CD4-positive, alpha-beta T cell (primary cell): ENCODE measurements at regions not wholly inside any gene's neighbourhood (a gene's known extent, or its start where the extent isn't known, plus 50 kb on each side); places are given as distances from the start of the nearest gene placed in this dataset.

ENCODE experiments used
- ATAC-seq: fragments of 200-7000 bp; cut with Tn5 transposase; one replicate; pipeline ENCODE4 v1.10.0; 2022; ENCODE audit warnings: mild to moderate bottlenecking; ENCODE audit not compliant: poor library complexity
- CTCF ChIA-PET: fragments of 350-600 bp; sonication (Branson Sonifier 250); formaldehyde crosslinking; loops from one replicate; lab custom pipeline; 2021; ENCODE audit warnings: antibody characterized with exemption, inconsistent platforms; lab: Charles Lee
- POLR2A ChIA-PET: fragments of 350-600 bp; sonication (Branson Sonifier 250); formaldehyde crosslinking; loops from one replicate; lab custom pipeline; 2021; ENCODE audit warnings: antibody characterized with exemption, inconsistent platforms; lab: Charles Lee
- DNase-seq, 14 experiments: peaks; one replicate each; pipeline ENCODE4 v3.0.0-alpha.2; 2013 to 2020; ENCODE audit warnings: mixed read lengths in 2 of 14
- H3K27ac ChIP-seq, 2 donors: one replicate each; pipeline versions ENCODE4 v1.5.1 to v1.7.0; 2013; ENCODE audit warnings: low read length in 2 of 2, low read depth in 1 of 2, mild to moderate bottlenecking in 1 of 2
- H3K27me3 ChIP-seq, 2 experiments: 1 replicate in 1 of 2; 2 replicates in 1 of 2; pipeline versions ENCODE4 v1.6.1 to v1.7.0; 2013; ENCODE audit warnings: low read length in 2 of 2, control low read depth in 1 of 2, mild to moderate bottlenecking in 1 of 2, moderate library complexity in 1 of 2; ENCODE audit not compliant: insufficient read depth in 2 of 2, control insufficient read depth in 1 of 2
- H3K36me3 ChIP-seq: one replicate; pipeline ENCODE4 v1.6.1; 2013; ENCODE audit warnings: low read length, control low read depth; ENCODE audit not compliant: insufficient read depth
- H3K4me1 ChIP-seq: one replicate; pipeline ENCODE4 v1.6.1; 2013; ENCODE audit warnings: low read length, control low read depth; ENCODE audit not compliant: insufficient read depth
- H3K4me3 ChIP-seq: one replicate; pipeline ENCODE4 v1.5.1; 2013; ENCODE audit warnings: mild to moderate bottlenecking, low read length, moderate library complexity
- H3K9me3 ChIP-seq, 2 experiments: 1 replicate in 1 of 2; 2 replicates in 1 of 2; pipeline versions ENCODE4 v1.6.1 to v1.7.0; 2013; ENCODE audit warnings: low read length in 2 of 2, mild to moderate bottlenecking in 2 of 2, control low read depth in 1 of 2, moderate library complexity in 1 of 2; ENCODE audit not compliant: control insufficient read depth in 1 of 2, insufficient read depth in 1 of 2
- H3K27ac Mint-ChIP-seq: one replicate; pipeline ENCODE4 v1.8.0; 2020; ENCODE audit warnings: mixed read lengths
- H3K27me3 Mint-ChIP-seq: one replicate; pipeline ENCODE4 v1.8.0; 2021; ENCODE audit warnings: mixed read lengths
- H3K36me3 Mint-ChIP-seq: one replicate; pipeline ENCODE4 v1.8.0; 2021; ENCODE audit warnings: low read depth, mixed read lengths
- H3K4me1 Mint-ChIP-seq: one replicate; pipeline ENCODE4 v1.8.0; 2021; ENCODE audit warnings: low read depth, mixed read lengths
- H3K4me3 Mint-ChIP-seq: one replicate; pipeline ENCODE4 v1.8.0; 2020; ENCODE audit warnings: mild to moderate bottlenecking, mixed read lengths
- H3K9me3 Mint-ChIP-seq: one replicate; pipeline ENCODE4 v1.8.0; 2020; ENCODE audit warnings: mixed read lengths
- intact Hi-C, 2 experiments: fragments of 100-400 bp; cut with DNase I in 1 of 2; cut with micrococcal nuclease in 1 of 2; formaldehyde crosslinking; loops; one replicate each; pipeline versions ENCODE4 v1.15.1 to v1.9.0; 2023 to 2025; cut with DNase I, micrococcal nuclease
- TF ChIP-seq, protein P1 (sequence below): fragments of 200-600 bp; IDR thresholded peaks from one replicate; pipeline ENCODE4 v1.8.0; 2022; ENCODE audit warnings: antibody characterized with exemption, mild to moderate bottlenecking

GRCh38 chr21:25462517-25462971 is 144.7 kb downstream of the MRPL39 start:
- TF ChIP-seq, protein P1, sequence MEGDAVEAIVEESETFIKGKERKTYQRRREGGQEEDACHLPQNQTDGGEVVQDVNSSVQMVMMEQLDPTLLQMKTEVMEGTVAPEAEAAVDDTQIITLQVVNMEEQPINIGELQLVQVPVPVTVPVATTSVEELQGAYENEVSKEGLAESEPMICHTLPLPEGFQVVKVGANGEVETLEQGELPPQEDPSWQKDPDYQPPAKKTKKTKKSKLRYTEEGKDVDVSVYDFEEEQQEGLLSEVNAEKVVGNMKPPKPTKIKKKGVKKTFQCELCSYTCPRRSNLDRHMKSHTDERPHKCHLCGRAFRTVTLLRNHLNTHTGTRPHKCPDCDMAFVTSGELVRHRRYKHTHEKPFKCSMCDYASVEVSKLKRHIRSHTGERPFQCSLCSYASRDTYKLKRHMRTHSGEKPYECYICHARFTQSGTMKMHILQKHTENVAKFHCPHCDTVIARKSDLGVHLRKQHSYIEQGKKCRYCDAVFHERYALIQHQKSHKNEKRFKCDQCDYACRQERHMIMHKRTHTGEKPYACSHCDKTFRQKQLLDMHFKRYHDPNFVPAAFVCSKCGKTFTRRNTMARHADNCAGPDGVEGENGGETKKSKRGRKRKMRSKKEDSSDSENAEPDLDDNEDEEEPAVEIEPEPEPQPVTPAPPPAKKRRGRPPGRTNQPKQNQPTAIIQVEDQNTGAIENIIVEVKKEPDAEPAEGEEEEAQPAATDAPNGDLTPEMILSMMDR, result no peak
- H3K27ac ChIP-seq, result no peak overlapping the region
- H3K9me3 ChIP-seq, result no peaks in the 10 kb centered on the region
- Mint-ChIP-seq H3K27me3 (no peaks in the 10 kb centered on the region), H3K36me3 (no peaks in the 10 kb centered on the region), H3K9me3 (no peaks in the 10 kb centered on the region), H3K4me3 (no peak overlapping the region), H3K27ac (no peak overlapping the region), H3K4me1 (peaks cover 34% of the 10 kb centered on the region)
- no peak overlapping the region for H3K4me3 ChIP-seq
- H3K27me3 ChIP-seq, result no peaks in the 10 kb centered on the region
- intact Hi-C loops, result no loop called here
- no peak for ATAC-seq
- H3K36me3 ChIP-seq, result no peaks in the 10 kb centered on the region
- DNase-seq, result no peak
- H3K4me1 ChIP-seq, result peaks cover 11% of the 10 kb centered on the region
- ChIA-PET POLR2A (no interaction called here), CTCF (no interaction called here)

DNA sequence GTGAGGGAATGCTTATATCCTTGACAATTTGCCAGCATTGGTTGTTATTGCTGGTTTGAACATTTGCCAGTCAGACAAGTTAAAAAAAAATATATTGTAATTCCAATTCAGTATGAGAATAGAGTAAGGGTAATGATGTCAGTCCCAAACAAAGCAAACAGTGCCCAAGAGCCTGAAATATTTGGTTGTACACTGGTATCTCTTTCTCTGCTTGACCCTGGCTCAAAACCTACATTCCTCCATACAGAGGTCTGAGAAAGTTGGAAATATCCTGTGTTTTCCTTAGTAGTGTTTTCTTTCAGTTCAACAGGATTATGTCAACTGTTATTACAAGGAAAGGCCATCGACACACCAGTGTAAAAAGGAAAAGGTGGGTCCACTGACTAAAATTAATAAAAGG is 145.6 kb downstream of the MRPL39 start:
- ATAC-seq (no peak), DNase-seq (no peak)
- Histone ChIP-seq H3K27ac (no peak overlapping the region), H3K9me3 (no peaks in the 10 kb centered on the region), H3K4me1 (peaks cover 11% of the 10 kb centered on the region), H3K27me3 (no peaks in the 10 kb centered on the region), H3K4me3 (no peak overlapping the region), H3K36me3 (no peaks in the 10 kb centered on the region)
- Mint-ChIP-seq H3K4me3 (no peak overlapping the region), H3K27ac (no peak overlapping the region), H3K36me3 (no peaks in the 10 kb centered on the region), H3K9me3 (no peaks in the 10 kb centered on the region), H3K4me1 (peaks cover 41% of the 10 kb centered on the region), H3K27me3 (no peaks in the 10 kb centered on the region)
- CTCF ChIA-PET, result no interaction called here
- POLR2A ChIA-PET, result no interaction called here
- TF ChIP-seq, protein P1, result no peak
- intact Hi-C loops, result no loop called here

DNA sequence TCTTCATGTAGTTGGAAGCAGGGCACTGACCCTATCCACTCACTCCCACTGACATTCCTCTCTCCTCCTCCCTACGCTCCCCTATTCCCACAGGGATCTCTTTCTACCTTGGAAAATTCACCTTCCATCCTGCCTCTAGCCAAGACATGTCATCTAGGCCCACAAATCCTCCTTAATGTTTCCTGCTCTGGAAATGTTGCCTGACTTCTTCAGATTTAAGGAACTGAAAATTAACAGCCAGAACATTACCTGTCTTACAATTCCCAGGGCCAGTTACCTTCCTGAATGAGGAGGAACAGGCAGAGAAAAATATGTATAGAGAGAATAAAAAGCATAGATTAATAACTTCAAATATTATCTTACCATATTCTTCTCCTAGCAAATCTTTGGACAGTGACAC is 147.3 kb downstream of the MRPL39 start:
- ChIA-PET POLR2A (no interaction called here), CTCF (no interaction called here)
- intact Hi-C loops, result loop anchor here in 1 of 2 experiments (5.0 to 10.0 kb wide), 2 partner anchors 112 to 275 kb away; partner anchors contain the start of genes ATP5PF and GABPA
- no peaks in the 10 kb centered on the region for H3K36me3 ChIP-seq
- H3K4me1 Mint-ChIP-seq, result peaks cover 42% of the 10 kb centered on the region
- no peak for ATAC-seq
- H3K9me3 Mint-ChIP-seq, result no peaks in the 10 kb centered on the region
- no peaks in the 10 kb centered on the region for H3K27me3 Mint-ChIP-seq
- no peak overlapping the region for H3K4me3 ChIP-seq
- no peak overlapping the region for H3K4me3 Mint-ChIP-seq
- no peaks in the 10 kb centered on the region for H3K9me3 ChIP-seq
- DNase-seq, result no peak
- peaks cover 18% of the 10 kb centered on the region for H3K4me1 ChIP-seq
- H3K27ac ChIP-seq, result no peak overlapping the region
- TF ChIP-seq, protein P1, result no peak
- no peaks in the 10 kb centered on the region for H3K36me3 Mint-ChIP-seq
- no peak overlapping the region for H3K27ac Mint-ChIP-seq
- H3K27me3 ChIP-seq, result no peaks in the 10 kb centered on the region
